WTC11 (cell line): ENCODE measurements at regions not wholly inside any gene's neighbourhood (a gene's known extent, or its start where the extent isn't known, plus 50 kb on each side); places are given as distances from the start of the nearest gene placed in this dataset.

ENCODE experiments used
- ATAC-seq: fragments of 200-7000 bp; cut with Tn5 transposase; 2 replicates; pipeline ENCODE4 v1.10.0; 2021; ENCODE audit warnings: mild to moderate bottlenecking, moderate library complexity
- CTCF ChIA-PET: fragments of 300-600 bp; sonication (Branson Sonifier 250); formaldehyde crosslinking; loops from one replicate; lab custom pipeline; 2021; ENCODE audit warnings: antibody characterized with exemption; lab: Charles Lee
- POLR2A ChIA-PET: fragments of 350-600 bp; sonication (Branson Sonifier 250); formaldehyde crosslinking; loops from one replicate; lab custom pipeline; 2021; ENCODE audit warnings: antibody characterized with exemption; lab: Charles Lee
- DNase-seq: peaks from one replicate; pipeline ENCODE4 v3.0.0; 2021; ENCODE audit warnings: low spot score
- H3K27ac Mint-ChIP-seq: 2 replicates; pipeline ENCODE4 v1.8.0; 2021; ENCODE audit warnings: mixed read lengths
- H3K27me3 Mint-ChIP-seq: 2 replicates; pipeline ENCODE4 v1.8.0; 2021; ENCODE audit warnings: low read depth, mild to moderate bottlenecking, moderate library complexity, mixed read lengths
- H3K36me3 Mint-ChIP-seq: 2 replicates; pipeline ENCODE4 v1.8.0; 2021; ENCODE audit warnings: mixed read lengths
- H3K4me1 Mint-ChIP-seq: 2 replicates; pipeline ENCODE4 v1.8.0; 2022; ENCODE audit warnings: mixed read lengths
- H3K4me3 Mint-ChIP-seq: 2 replicates; pipeline ENCODE4 v1.8.0; 2021; ENCODE audit warnings: mild to moderate bottlenecking, moderate library complexity, mixed read lengths
- H3K9me3 Mint-ChIP-seq: 2 replicates; pipeline ENCODE4 v1.8.0; 2021; ENCODE audit warnings: mixed read lengths
- CREB1 ChIP-seq: sonication (generic); formaldehyde crosslinking; IDR thresholded peaks from 2 replicates; pipeline ENCODE4 v1.8.0; 2023; ENCODE audit warnings: mild to moderate bottlenecking, missing genetic modification reagents
- CREM ChIP-seq: sonication (generic); formaldehyde crosslinking; IDR thresholded peaks from 2 replicates; pipeline ENCODE4 v1.8.1; 2022; ENCODE audit warnings: mild to moderate bottlenecking, missing genetic modification reagents, moderate library complexity
- IRF2 ChIP-seq: sonication (generic); formaldehyde crosslinking; IDR thresholded peaks from 2 replicates; pipeline ENCODE4 v1.8.0; 2022; ENCODE audit warnings: low read depth, missing genetic modification reagents, borderline replicate concordance
- JAZF1 ChIP-seq: fragments of 250-450 bp; sonication (Bioruptor Pico); IDR thresholded peaks from 2 replicates; pipeline ENCODE4 v1.9.0; 2021; ENCODE audit warnings: moderate library complexity, mild to moderate bottlenecking, inconsistent platforms
- MYBL2 ChIP-seq: sonication (generic); formaldehyde crosslinking; IDR thresholded peaks from 2 replicates; pipeline ENCODE4 v1.8.1; 2023; ENCODE audit warnings: mild to moderate bottlenecking, moderate library complexity, missing genetic modification reagents
- OVOL2 ChIP-seq: fragments of 250-450 bp; sonication (Bioruptor Pico); IDR thresholded peaks from 2 replicates; pipeline ENCODE4 v1.9.0; 2021; ENCODE audit warnings: mild to moderate bottlenecking, borderline replicate concordance
- RELA ChIP-seq: sonication (generic); formaldehyde crosslinking; IDR thresholded peaks from 2 replicates; pipeline ENCODE4 v1.8.1; 2022; ENCODE audit warnings: missing genetic modification reagents, mild to moderate bottlenecking, borderline replicate concordance
- SOX15 ChIP-seq: fragments of 250-450 bp; sonication (Bioruptor Pico); IDR thresholded peaks from 2 replicates; pipeline ENCODE4 v1.9.0; 2021; ENCODE audit warnings: mild to moderate bottlenecking
- SP1 ChIP-seq: sonication (generic); formaldehyde crosslinking; conservative IDR thresholded peaks from 2 replicates; pipeline ENCODE4 v1.8.1; 2022; ENCODE audit warnings: missing genetic modification reagents
- TEAD1 ChIP-seq: sonication (generic); formaldehyde crosslinking; IDR thresholded peaks from 2 replicates; pipeline ENCODE4 v1.8.0; 2022; ENCODE audit warnings: mild to moderate bottlenecking, missing genetic modification reagents
- TEAD4 ChIP-seq: sonication (generic); formaldehyde crosslinking; IDR thresholded peaks from 2 replicates; pipeline ENCODE4 v1.8.0; 2022; ENCODE audit warnings: mild to moderate bottlenecking, missing genetic modification reagents
- TP53 ChIP-seq: sonication (generic); formaldehyde crosslinking; IDR thresholded peaks from 2 replicates; pipeline ENCODE4 v1.8.1; 2023; ENCODE audit warnings: mild to moderate bottlenecking, missing genetic modification reagents
- ZNF121 ChIP-seq: sonication (generic); formaldehyde crosslinking; IDR thresholded peaks from 2 replicates; pipeline ENCODE4 v1.8.0; 2023; ENCODE audit warnings: missing genetic modification reagents
- ZNF138 ChIP-seq: sonication (generic); formaldehyde crosslinking; conservative IDR thresholded peaks from 2 replicates; pipeline ENCODE4 v1.8.1; 2022; ENCODE audit warnings: mild to moderate bottlenecking, moderate library complexity, missing genetic modification reagents
- ZNF232 ChIP-seq: sonication (generic); formaldehyde crosslinking; IDR thresholded peaks from 2 replicates; pipeline ENCODE4 v1.8.0; 2022; ENCODE audit warnings: mild to moderate bottlenecking, missing genetic modification reagents
- ZNF317 ChIP-seq: sonication (generic); formaldehyde crosslinking; IDR thresholded peaks from 2 replicates; pipeline ENCODE4 v1.8.1; 2023; ENCODE audit warnings: low read depth, mild to moderate bottlenecking, moderate library complexity, missing genetic modification reagents, borderline replicate concordance
- ZNF396 ChIP-seq: fragments of 250-450 bp; sonication (Bioruptor Pico); IDR thresholded peaks from 2 replicates; pipeline ENCODE4 v1.8.0; 2021; ENCODE audit warnings: mild to moderate bottlenecking, moderate library complexity, borderline replicate concordance
- ZNF416 ChIP-seq: fragments of 250-450 bp; sonication (Bioruptor Pico); IDR thresholded peaks from 2 replicates; pipeline ENCODE4 v1.9.0; 2021; ENCODE audit warnings: mild to moderate bottlenecking, inconsistent platforms
- TF ChIP-seq, protein P1 (sequence below): sonication (generic); formaldehyde crosslinking; IDR thresholded peaks from 2 replicates; pipeline ENCODE4 v1.8.1; 2022; ENCODE audit warnings: mild to moderate bottlenecking, moderate library complexity, missing genetic modification reagents
- TF ChIP-seq, protein P2 (sequence below): fragments of 250-450 bp; sonication (Bioruptor Pico); IDR thresholded peaks from 2 replicates; pipeline ENCODE4 v1.9.0; 2021; ENCODE audit warnings: moderate library complexity, mild to moderate bottlenecking, inconsistent platforms, borderline replicate concordance
- TF ChIP-seq, protein P3 (sequence below): fragments of 250-450 bp; sonication (Bioruptor Pico); IDR thresholded peaks from 2 replicates; pipeline ENCODE4 v1.9.0; 2021; ENCODE audit warnings: mild to moderate bottlenecking
- TF ChIP-seq, protein P4 (sequence below): sonication (generic); formaldehyde crosslinking; IDR thresholded peaks from 2 replicates; pipeline ENCODE4 v1.8.0; 2022; ENCODE audit warnings: mild to moderate bottlenecking, missing genetic modification reagents
- TF ChIP-seq, protein P5 (sequence below): sonication (generic); formaldehyde crosslinking; IDR thresholded peaks from 2 replicates; pipeline ENCODE4 v1.8.0; 2023; ENCODE audit warnings: missing genetic modification reagents
- TF ChIP-seq, protein P6 (sequence below): sonication (generic); formaldehyde crosslinking; conservative IDR thresholded peaks from 2 replicates; pipeline ENCODE4 v1.8.1; 2023; ENCODE audit warnings: mild to moderate bottlenecking, low read depth, missing genetic modification reagents, moderate library complexity
- TF ChIP-seq, protein P7 (sequence below): sonication (generic); formaldehyde crosslinking; IDR thresholded peaks from 2 replicates; pipeline ENCODE4 v1.8.0; 2023; ENCODE audit warnings: mild to moderate bottlenecking, missing genetic modification reagents

DNA sequence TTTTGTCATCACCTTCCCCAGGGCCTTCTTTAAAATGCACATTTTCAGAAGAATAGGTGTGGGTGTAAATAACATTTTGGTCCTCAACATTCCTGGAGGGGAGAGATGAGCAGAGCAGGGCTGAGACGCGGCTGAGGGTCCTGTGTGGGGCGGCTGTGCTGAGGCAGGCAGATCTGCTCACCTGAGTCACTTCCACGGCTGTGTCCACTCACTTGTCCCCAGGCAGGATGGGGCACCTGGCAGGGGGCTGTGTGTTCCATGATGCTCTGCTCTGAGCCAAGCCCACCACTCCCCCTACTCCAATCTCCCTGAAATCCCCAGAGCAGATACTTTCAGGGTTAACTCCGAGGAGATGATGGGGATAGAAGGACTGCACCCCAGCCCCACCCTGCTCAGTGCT is 93.8 kb downstream of the GLRX3 start:
- ChIA-PET CTCF (no interaction called here), POLR2A (no interaction called here)
- Mint-ChIP-seq H3K36me3 (peaks cover 73% of the 10 kb centered on the region), H3K27ac (no peak overlapping the region), H3K9me3 (peaks cover 85% of the 10 kb centered on the region), H3K4me3 (no peak overlapping the region), H3K27me3 (peaks cover 18% of the 10 kb centered on the region), H3K4me1 (no peaks in the 10 kb centered on the region)
- ATAC-seq: no peak
- DNase-seq: no peak
- TF ChIP-seq RELA (CRISPR knock-in tag): no peak
- TF ChIP-seq ZNF138 (CRISPR knock-in tag): no peak
- TF ChIP-seq, protein P1, sequence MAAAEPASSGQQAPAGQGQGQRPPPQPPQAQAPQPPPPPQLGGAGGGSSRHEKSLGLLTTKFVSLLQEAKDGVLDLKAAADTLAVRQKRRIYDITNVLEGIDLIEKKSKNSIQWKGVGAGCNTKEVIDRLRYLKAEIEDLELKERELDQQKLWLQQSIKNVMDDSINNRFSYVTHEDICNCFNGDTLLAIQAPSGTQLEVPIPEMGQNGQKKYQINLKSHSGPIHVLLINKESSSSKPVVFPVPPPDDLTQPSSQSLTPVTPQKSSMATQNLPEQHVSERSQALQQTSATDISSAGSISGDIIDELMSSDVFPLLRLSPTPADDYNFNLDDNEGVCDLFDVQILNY (CRISPR knock-in tag): no peak
- TF ChIP-seq, protein P2, sequence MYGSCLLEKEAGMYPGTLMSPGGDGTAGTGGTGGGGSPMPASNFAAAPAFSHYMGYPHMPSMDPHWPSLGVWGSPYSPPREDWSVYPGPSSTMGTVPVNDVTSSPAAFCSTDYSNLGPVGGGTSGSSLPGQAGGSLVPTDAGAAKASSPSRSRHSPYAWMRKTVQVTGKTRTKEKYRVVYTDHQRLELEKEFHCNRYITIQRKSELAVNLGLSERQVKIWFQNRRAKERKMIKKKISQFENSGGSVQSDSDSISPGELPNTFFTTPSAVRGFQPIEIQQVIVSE: no peak
- no peak for TF ChIP-seq SOX15 (CRISPR knock-in tag)
- no peak for TF ChIP-seq ZNF121
- TF ChIP-seq TEAD4 (CRISPR knock-in tag): no peak
- TF ChIP-seq OVOL2: no peak
- TF ChIP-seq MYBL2: no peak
- no peak for TF ChIP-seq ZNF416 (CRISPR knock-in tag)
- TF ChIP-seq TP53 (CRISPR knock-in tag): no peak
- TF ChIP-seq, protein P3, sequence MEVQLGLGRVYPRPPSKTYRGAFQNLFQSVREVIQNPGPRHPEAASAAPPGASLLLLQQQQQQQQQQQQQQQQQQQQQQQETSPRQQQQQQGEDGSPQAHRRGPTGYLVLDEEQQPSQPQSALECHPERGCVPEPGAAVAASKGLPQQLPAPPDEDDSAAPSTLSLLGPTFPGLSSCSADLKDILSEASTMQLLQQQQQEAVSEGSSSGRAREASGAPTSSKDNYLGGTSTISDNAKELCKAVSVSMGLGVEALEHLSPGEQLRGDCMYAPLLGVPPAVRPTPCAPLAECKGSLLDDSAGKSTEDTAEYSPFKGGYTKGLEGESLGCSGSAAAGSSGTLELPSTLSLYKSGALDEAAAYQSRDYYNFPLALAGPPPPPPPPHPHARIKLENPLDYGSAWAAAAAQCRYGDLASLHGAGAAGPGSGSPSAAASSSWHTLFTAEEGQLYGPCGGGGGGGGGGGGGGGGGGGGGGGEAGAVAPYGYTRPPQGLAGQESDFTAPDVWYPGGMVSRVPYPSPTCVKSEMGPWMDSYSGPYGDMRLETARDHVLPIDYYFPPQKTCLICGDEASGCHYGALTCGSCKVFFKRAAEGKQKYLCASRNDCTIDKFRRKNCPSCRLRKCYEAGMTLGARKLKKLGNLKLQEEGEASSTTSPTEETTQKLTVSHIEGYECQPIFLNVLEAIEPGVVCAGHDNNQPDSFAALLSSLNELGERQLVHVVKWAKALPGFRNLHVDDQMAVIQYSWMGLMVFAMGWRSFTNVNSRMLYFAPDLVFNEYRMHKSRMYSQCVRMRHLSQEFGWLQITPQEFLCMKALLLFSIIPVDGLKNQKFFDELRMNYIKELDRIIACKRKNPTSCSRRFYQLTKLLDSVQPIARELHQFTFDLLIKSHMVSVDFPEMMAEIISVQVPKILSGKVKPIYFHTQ (CRISPR knock-in tag): no peak
- TF ChIP-seq, protein P4, sequence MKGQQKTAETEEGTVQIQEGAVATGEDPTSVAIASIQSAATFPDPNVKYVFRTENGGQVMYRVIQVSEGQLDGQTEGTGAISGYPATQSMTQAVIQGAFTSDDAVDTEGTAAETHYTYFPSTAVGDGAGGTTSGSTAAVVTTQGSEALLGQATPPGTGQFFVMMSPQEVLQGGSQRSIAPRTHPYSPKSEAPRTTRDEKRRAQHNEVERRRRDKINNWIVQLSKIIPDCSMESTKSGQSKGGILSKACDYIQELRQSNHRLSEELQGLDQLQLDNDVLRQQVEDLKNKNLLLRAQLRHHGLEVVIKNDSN (CRISPR knock-in tag): no peak
- no peak for TF ChIP-seq ZNF396 (CRISPR knock-in tag)
- TF ChIP-seq, protein P5, sequence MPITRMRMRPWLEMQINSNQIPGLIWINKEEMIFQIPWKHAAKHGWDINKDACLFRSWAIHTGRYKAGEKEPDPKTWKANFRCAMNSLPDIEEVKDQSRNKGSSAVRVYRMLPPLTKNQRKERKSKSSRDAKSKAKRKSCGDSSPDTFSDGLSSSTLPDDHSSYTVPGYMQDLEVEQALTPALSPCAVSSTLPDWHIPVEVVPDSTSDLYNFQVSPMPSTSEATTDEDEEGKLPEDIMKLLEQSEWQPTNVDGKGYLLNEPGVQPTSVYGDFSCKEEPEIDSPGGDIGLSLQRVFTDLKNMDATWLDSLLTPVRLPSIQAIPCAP (CRISPR knock-in tag): no peak
- TF ChIP-seq JAZF1 (CRISPR knock-in tag): no peak
- TF ChIP-seq ZNF232 (CRISPR knock-in tag): no peak
- no peak for TF ChIP-seq CREB1 (CRISPR knock-in tag)

DNA sequence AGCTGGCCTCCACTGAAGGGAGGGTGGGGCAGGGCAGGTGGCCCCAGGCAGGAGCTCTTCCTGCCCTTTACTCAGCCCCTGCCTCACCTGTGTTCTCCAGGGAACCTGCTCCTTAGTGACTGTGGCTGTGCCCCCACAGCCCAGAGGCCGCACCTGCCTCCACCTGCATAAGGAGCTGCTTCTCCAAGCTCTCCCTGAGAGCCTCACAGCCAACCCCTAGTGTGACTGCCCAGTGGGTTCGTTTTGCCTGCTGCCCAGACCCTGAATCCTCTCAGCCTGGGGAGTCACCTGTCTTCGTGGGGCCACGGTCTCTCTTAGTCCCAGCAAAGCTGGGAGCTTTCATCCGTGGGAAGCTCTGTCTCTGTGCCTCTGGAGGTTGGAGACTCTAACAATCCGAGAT is 94.4 kb downstream of the GLRX3 start:
- no peaks in the 10 kb centered on the region for H3K4me1 Mint-ChIP-seq
- no peak for ATAC-seq
- no peak for DNase-seq
- H3K27ac Mint-ChIP-seq: no peak overlapping the region
- peaks cover 86% of the 10 kb centered on the region for H3K9me3 Mint-ChIP-seq
- CTCF ChIA-PET: no interaction called here
- peaks cover 23% of the 10 kb centered on the region for H3K27me3 Mint-ChIP-seq
- no peak overlapping the region for H3K4me3 Mint-ChIP-seq
- H3K36me3 Mint-ChIP-seq: peaks cover 76% of the 10 kb centered on the region
- POLR2A ChIA-PET: no interaction called here
- no peak for TF ChIP-seq ZNF317 (CRISPR knock-in tag)
- TF ChIP-seq IRF2 (CRISPR knock-in tag): no peak
- TF ChIP-seq ZNF138 (CRISPR knock-in tag): no peak
- no peak for TF ChIP-seq MYBL2
- TF ChIP-seq OVOL2: no peak
- TF ChIP-seq TEAD1 (CRISPR knock-in tag): no peak
- no peak for TF ChIP-seq CREM
- TF ChIP-seq, protein P6, sequence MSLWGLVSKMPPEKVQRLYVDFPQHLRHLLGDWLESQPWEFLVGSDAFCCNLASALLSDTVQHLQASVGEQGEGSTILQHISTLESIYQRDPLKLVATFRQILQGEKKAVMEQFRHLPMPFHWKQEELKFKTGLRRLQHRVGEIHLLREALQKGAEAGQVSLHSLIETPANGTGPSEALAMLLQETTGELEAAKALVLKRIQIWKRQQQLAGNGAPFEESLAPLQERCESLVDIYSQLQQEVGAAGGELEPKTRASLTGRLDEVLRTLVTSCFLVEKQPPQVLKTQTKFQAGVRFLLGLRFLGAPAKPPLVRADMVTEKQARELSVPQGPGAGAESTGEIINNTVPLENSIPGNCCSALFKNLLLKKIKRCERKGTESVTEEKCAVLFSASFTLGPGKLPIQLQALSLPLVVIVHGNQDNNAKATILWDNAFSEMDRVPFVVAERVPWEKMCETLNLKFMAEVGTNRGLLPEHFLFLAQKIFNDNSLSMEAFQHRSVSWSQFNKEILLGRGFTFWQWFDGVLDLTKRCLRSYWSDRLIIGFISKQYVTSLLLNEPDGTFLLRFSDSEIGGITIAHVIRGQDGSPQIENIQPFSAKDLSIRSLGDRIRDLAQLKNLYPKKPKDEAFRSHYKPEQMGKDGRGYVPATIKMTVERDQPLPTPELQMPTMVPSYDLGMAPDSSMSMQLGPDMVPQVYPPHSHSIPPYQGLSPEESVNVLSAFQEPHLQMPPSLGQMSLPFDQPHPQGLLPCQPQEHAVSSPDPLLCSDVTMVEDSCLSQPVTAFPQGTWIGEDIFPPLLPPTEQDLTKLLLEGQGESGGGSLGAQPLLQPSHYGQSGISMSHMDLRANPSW (CRISPR knock-in tag): no peak
- no peak for TF ChIP-seq SP1 (CRISPR knock-in tag)
- TF ChIP-seq, protein P4 (CRISPR knock-in tag): no peak
- TF ChIP-seq, protein P7, sequence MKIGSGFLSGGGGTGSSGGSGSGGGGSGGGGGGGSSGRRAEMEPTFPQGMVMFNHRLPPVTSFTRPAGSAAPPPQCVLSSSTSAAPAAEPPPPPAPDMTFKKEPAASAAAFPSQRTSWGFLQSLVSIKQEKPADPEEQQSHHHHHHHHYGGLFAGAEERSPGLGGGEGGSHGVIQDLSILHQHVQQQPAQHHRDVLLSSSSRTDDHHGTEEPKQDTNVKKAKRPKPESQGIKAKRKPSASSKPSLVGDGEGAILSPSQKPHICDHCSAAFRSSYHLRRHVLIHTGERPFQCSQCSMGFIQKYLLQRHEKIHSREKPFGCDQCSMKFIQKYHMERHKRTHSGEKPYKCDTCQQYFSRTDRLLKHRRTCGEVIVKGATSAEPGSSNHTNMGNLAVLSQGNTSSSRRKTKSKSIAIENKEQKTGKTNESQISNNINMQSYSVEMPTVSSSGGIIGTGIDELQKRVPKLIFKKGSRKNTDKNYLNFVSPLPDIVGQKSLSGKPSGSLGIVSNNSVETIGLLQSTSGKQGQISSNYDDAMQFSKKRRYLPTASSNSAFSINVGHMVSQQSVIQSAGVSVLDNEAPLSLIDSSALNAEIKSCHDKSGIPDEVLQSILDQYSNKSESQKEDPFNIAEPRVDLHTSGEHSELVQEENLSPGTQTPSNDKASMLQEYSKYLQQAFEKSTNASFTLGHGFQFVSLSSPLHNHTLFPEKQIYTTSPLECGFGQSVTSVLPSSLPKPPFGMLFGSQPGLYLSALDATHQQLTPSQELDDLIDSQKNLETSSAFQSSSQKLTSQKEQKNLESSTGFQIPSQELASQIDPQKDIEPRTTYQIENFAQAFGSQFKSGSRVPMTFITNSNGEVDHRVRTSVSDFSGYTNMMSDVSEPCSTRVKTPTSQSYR (CRISPR knock-in tag): no peak
